RWPE2 (cell line): ENCODE measurements at regions not wholly inside any gene's neighbourhood (a gene's known extent, or its start where the extent isn't known, plus 50 kb on each side); places are given as distances from the start of the nearest gene placed in this dataset.
A peak's percentile ranks its signal among the peaks of the same experiment; 100 is the strongest.

Source experiments
- ATAC-seq: fragments of 200-7000 bp; cut with Tn5 transposase; 3 replicates; pipeline ENCODE4 v1.9.1; 2021; ENCODE audit warnings: low read depth
- DNase-seq: peaks from one replicate; pipeline ENCODE4 v3.0.0-alpha.2; 2020; ENCODE audit warnings: low spot score
- H3K27ac ChIP-seq: fragments of 450-650 bp; 2 replicates; pipeline ENCODE4 v1.5.1; 2017; ENCODE audit warnings: mild to moderate bottlenecking; ENCODE audit not compliant: poor library complexity, severe bottlenecking
- H3K27me3 ChIP-seq: fragments of 250-450 bp; sonication (Bioruptor Pico); 2 replicates; pipeline ENCODE4 v1.5.1; 2021; ENCODE audit warnings: mild to moderate bottlenecking, moderate library complexity; ENCODE audit not compliant: insufficient read depth, poor library complexity, severe bottlenecking
- H3K36me3 ChIP-seq: fragments of 250-450 bp; sonication (Bioruptor Pico); 2 replicates; pipeline ENCODE4 v1.5.1; 2020; ENCODE audit warnings: low read depth, mild to moderate bottlenecking, moderate library complexity
- H3K4me1 ChIP-seq: fragments of 250-450 bp; sonication (Bioruptor Pico); 2 replicates; pipeline ENCODE4 v1.5.1; 2021; ENCODE audit warnings: mild to moderate bottlenecking, moderate library complexity; ENCODE audit not compliant: insufficient read depth, poor library complexity, severe bottlenecking
- H3K4me3 ChIP-seq: fragments of 250-450 bp; sonication (Bioruptor Pico); 2 replicates; pipeline ENCODE4 v1.5.1; 2021; ENCODE audit warnings: mild to moderate bottlenecking, moderate library complexity; ENCODE audit not compliant: severe bottlenecking
- H3K9me3 ChIP-seq: fragments of 250-450 bp; sonication (Bioruptor Pico); 2 replicates; pipeline ENCODE4 v1.5.1; 2021; ENCODE audit warnings: mild to moderate bottlenecking, moderate library complexity; ENCODE audit not compliant: severe bottlenecking
- CTCF ChIP-seq: fragments of 450-650 bp; IDR thresholded peaks from one replicate; pipeline ENCODE4 v1.5.1; 2017; ENCODE audit warnings: mild to moderate bottlenecking, moderate library complexity; ENCODE audit not compliant: poor library complexity, severe bottlenecking

- DNase-seq (no peak), ATAC-seq (peak; percentile 83)
- peak; percentile 48 for TF ChIP-seq CTCF
- H3K9me3 ChIP-seq: no peaks in the 10 kb centered on the region
- H3K27ac ChIP-seq: no peak overlapping the region
- peaks cover 5% of the 10 kb centered on the region for H3K4me1 ChIP-seq
- H3K36me3 ChIP-seq: no peaks in the 10 kb centered on the region
- H3K4me3 ChIP-seq: no peak overlapping the region
- peaks cover 16% of the 10 kb centered on the region for H3K27me3 ChIP-seq
These were observed 251.5 kb upstream of the NXPH2 start for GRCh38 chr2:139031722-139032121.

GRCh38 chr2:139020287-139020686, 240.1 kb upstream of the NXPH2 start:
- TF ChIP-seq CTCF: no peak
- DNase-seq (no peak), ATAC-seq (no peak)
- Histone ChIP-seq H3K4me3 (no peak overlapping the region), H3K9me3 (no peaks in the 10 kb centered on the region), H3K27ac (no peak overlapping the region), H3K27me3 (peaks cover 2% of the 10 kb centered on the region), H3K36me3 (no peaks in the 10 kb centered on the region), H3K4me1 (no peaks in the 10 kb centered on the region)

GRCh38 chr2:139018252-139018651, 238.1 kb upstream of the NXPH2 start:
- DNase-seq (no peak), ATAC-seq (no peak)
- H3K27ac ChIP-seq: no peak overlapping the region
- no peak for TF ChIP-seq CTCF
- H3K9me3 ChIP-seq: no peaks in the 10 kb centered on the region
- no peaks in the 10 kb centered on the region for H3K4me1 ChIP-seq
- H3K27me3 ChIP-seq: peaks cover 2% of the 10 kb centered on the region
- no peak overlapping the region for H3K4me3 ChIP-seq
- no peaks in the 10 kb centered on the region for H3K36me3 ChIP-seq

- DNase-seq: no peak
- ATAC-seq: no peak
- Histone ChIP-seq H3K27me3 (peaks cover 21% of the 10 kb centered on the region), H3K4me3 (no peak overlapping the region), H3K9me3 (no peaks in the 10 kb centered on the region), H3K36me3 (no peaks in the 10 kb centered on the region), H3K4me1 (no peaks in the 10 kb centered on the region), H3K27ac (no peak overlapping the region)
- no peak for TF ChIP-seq CTCF
These were observed 226.9 kb upstream of the NXPH2 start for GRCh38 chr2:139007130-139007529.

- Histone ChIP-seq H3K4me3 (no peak overlapping the region), H3K27me3 (peaks cover 6% of the 10 kb centered on the region), H3K36me3 (no peaks in the 10 kb centered on the region), H3K4me1 (peaks cover 11% of the 10 kb centered on the region), H3K9me3 (no peaks in the 10 kb centered on the region), H3K27ac (no peak overlapping the region)
- no peak for DNase-seq
- no peak for ATAC-seq
- TF ChIP-seq CTCF: no peak
These were observed 220.1 kb upstream of the NXPH2 start for GRCh38 chr2:139000131-139000785.
